ENCODE measurements at regions not wholly inside any gene's neighbourhood (a gene's known extent, or its start where the extent isn't known, plus 50 kb on each side); places are given as distances from the start of the nearest gene placed in this dataset.

DNA sequence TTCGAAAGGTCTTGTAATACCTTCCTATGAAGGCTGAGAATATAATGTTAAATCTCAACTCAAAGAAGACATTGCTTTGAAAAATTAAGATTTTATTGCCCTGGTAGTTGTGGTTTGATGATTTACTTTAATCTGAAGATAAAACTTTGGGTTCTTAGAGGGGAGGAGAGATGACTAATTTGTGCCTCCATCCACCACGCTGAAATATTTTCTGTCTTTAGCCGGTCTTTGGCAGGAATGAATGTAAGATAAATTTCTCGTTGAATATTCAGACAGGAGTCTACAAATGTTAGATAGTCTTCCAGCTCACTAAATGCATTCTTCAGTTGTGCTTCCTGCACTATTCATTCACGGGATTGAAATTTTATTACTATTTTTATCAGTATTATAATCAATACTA lies 844.3 kb upstream of the NR2F2 start (continued):
- TF ChIP-seq FOSL1 (IDR thresholded peaks at IDR 0.05; ENCODE audit: insufficient read depth, low read depth, low read length), result no peak
- no peak for TF ChIP-seq SAP30 (IDR thresholded peaks at IDR 0.05; ENCODE audit: insufficient read depth, insufficient replicate concordance, low read length)
- no peak for TF ChIP-seq HDAC6 (IDR thresholded peaks at IDR 0.05; ENCODE audit: low read depth, low read length)
- no peak for TF ChIP-seq TAF1 (IDR thresholded peaks at IDR 0.05; ENCODE audit: low read depth, low read length)
- TF ChIP-seq PHF8 (conservative IDR thresholded peaks at IDR 0.05; ENCODE audit: low read depth, low read length), result no peak
- no peak for TF ChIP-seq JUN (IDR thresholded peaks at IDR 0.05; ENCODE audit: low read depth, low read length)

Measured in H1 (cell line).